SU-DHL-6 (cell line): ENCODE measurements at regions not wholly inside any gene's neighbourhood (a gene's known extent, or its start where the extent isn't known, plus 50 kb on each side); places are given as distances from the start of the nearest gene placed in this dataset.

Source experiments
- H2AFZ ChIP-seq: fragments of 200-600 bp; sonication (generic); 2 replicates; pipeline ENCODE4 v1.6.1; 2014; ENCODE audit warnings: low read depth, mild to moderate bottlenecking, moderate library complexity, mixed read lengths, antibody characterized with exemption, low read length; ENCODE audit not compliant: severe bottlenecking
- H3F3A ChIP-seq: fragments of 200-600 bp; shearing (Covaris generic); 2 replicates; pipeline ENCODE4 v1.6.0; 2016; ENCODE audit warnings: antibody characterized with exemption, mild to moderate bottlenecking; ENCODE audit not compliant: insufficient read depth
- H3K27ac ChIP-seq: fragments of 200-600 bp; sonication (generic); 2 replicates; pipeline ENCODE4 v1.5.1; 2016; ENCODE audit warnings: low read depth, mild to moderate bottlenecking, low read length, moderate library complexity, mixed read lengths
- H3K27me3 ChIP-seq: fragments of 200-600 bp; sonication (generic), shearing (Covaris generic); 2 replicates; pipeline ENCODE4 v1.6.0; 2014; ENCODE audit warnings: mild to moderate bottlenecking, low read length
- H3K36me3 ChIP-seq: fragments of 200-600 bp; sonication (generic); 2 replicates; pipeline ENCODE4 v1.6.1; 2014; ENCODE audit warnings: mild to moderate bottlenecking, low read length, mixed read lengths
- H3K4me2 ChIP-seq: fragments of 300-600, 200-600 bp; shearing (Covaris generic), sonication (generic); 2 replicates; pipeline ENCODE4 v1.6.0; 2014; ENCODE audit warnings: low read length, low read depth, mild to moderate bottlenecking; ENCODE audit not compliant: poor library complexity, severe bottlenecking
- H3K4me3 ChIP-seq: fragments of 200-600 bp; sonication (generic); 2 replicates; pipeline ENCODE4 v1.5.1; 2014; ENCODE audit warnings: antibody characterized with exemption, low read length, mild to moderate bottlenecking, mixed read lengths; ENCODE audit not compliant: insufficient read depth, poor library complexity, severe bottlenecking
- H3K79me2 ChIP-seq: fragments of 200-600 bp; sonication (generic); 2 replicates; pipeline ENCODE4 v1.6.1; 2014; ENCODE audit warnings: mild to moderate bottlenecking, low read length, moderate library complexity; ENCODE audit not compliant: insufficient read depth
- H3K9ac ChIP-seq: fragments of 200-600 bp; sonication (generic); 2 replicates; pipeline ENCODE4 v1.7.0; 2014; ENCODE audit warnings: mild to moderate bottlenecking, low read length
- H3K9me2 ChIP-seq: fragments of 200-600 bp; sonication (generic); replicated peaks from 2 replicates; pipeline ENCODE4 v1.6.1; 2014; ENCODE audit warnings: low read length; ENCODE audit not compliant: insufficient read depth
- H3K9me3 ChIP-seq: fragments of 200-600 bp; sonication (generic); 2 replicates; pipeline ENCODE4 v1.6.1; 2014; ENCODE audit warnings: low read length, mixed read lengths; ENCODE audit not compliant: insufficient read depth
- H4K20me1 ChIP-seq: fragments of 200-600 bp; sonication (generic); 2 replicates; pipeline ENCODE4 v1.6.1; 2014; ENCODE audit warnings: low read depth, mild to moderate bottlenecking, antibody characterized with exemption, low read length, moderate library complexity, mixed read lengths
- CTCF ChIP-seq: fragments of 200-600 bp; sonication (generic); IDR thresholded peaks from one replicate; pipeline ENCODE4 v1.5.1; 2017; ENCODE audit warnings: antibody characterized with exemption, mild to moderate bottlenecking, low read length, moderate library complexity; ENCODE audit not compliant: insufficient read depth, poor library complexity, severe bottlenecking
- EZH2phosphoT487 ChIP-seq: fragments of 200-600 bp; sonication (generic), shearing (Covaris generic); conservative IDR thresholded peaks from 2 replicates; pipeline ENCODE4 v1.6.1; 2018; ENCODE audit warnings: mild to moderate bottlenecking, antibody characterized with exemption, low read length, moderate library complexity, mixed read lengths

DNA sequence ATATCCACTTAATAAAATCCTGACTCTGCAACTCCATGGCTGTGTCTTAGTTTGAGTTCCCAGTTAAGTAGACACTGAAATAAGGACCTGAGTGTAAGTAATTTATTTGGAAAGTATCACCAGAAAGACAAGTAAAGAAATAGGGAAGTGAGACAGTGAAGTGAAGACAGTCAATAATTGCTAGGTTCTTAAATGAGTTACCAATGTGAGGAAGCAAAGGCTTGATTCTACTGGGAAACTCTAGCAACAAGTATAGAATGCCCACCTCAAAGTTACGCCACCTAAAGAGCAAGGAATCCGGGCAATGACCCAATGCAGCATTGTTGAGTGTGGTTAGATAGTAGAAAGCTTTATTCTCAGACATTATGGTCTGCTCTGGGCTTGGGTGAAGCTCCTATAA is 383.9 kb downstream of the TLR4 start:
- no peaks in the 10 kb centered on the region for H3K79me2 ChIP-seq
- no peak overlapping the region for H3K4me2 ChIP-seq
- no peaks in the 10 kb centered on the region for H4K20me1 ChIP-seq
- TF ChIP-seq CTCF (no peak), EZH2phosphoT487 (no peak)
- H3F3A ChIP-seq, result no peaks in the 10 kb centered on the region
- H2AFZ ChIP-seq, result no peak overlapping the region
- no peak overlapping the region for H3K9ac ChIP-seq
- no peak overlapping the region for H3K27ac ChIP-seq
- H3K4me3 ChIP-seq, result no peak overlapping the region
- no peaks in the 10 kb centered on the region for H3K36me3 ChIP-seq
- no peaks in the 10 kb centered on the region for H3K9me3 ChIP-seq
- H3K9me2 ChIP-seq, result no peaks in the 10 kb centered on the region
- H3K27me3 ChIP-seq, result no peaks in the 10 kb centered on the region

DNA sequence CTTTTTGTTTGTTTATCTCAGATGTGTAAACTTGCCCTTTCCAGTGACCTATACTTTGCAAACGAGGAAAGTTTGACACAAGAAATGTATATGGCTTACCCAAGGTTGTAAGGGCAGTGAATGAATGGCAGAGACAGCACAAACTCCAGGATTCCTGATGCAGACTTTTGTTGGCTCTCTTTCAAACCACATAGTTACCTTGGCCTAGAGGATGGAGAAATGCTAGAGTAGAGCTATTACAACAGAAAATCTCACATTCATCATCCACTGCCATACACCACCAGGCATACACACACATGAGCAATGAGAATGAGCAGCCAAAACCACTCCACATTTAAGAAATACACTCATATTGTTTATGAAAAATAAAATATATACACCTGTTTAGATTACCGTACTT is 387.0 kb downstream of the TLR4 start:
- Histone ChIP-seq H3K9me2 (no peaks in the 10 kb centered on the region), H3K27me3 (no peaks in the 10 kb centered on the region), H3K9me3 (no peaks in the 10 kb centered on the region)

GRCh38 chr9:118091711-118092500 is 387.7 kb downstream of the TLR4 start:
- Histone ChIP-seq H2AFZ (no peak overlapping the region), H3K9me2 (no peaks in the 10 kb centered on the region), H3K36me3 (no peaks in the 10 kb centered on the region), H4K20me1 (no peaks in the 10 kb centered on the region), H3K27me3 (no peaks in the 10 kb centered on the region), H3K79me2 (no peaks in the 10 kb centered on the region), H3K4me2 (no peak overlapping the region), H3F3A (no peaks in the 10 kb centered on the region), H3K4me3 (no peak overlapping the region), H3K27ac (no peak overlapping the region), H3K9me3 (no peaks in the 10 kb centered on the region), H3K9ac (no peak overlapping the region)
- TF ChIP-seq CTCF (no peak), EZH2phosphoT487 (no peak)

More for the DNA sequence above, 387.0 kb downstream of the TLR4 start:
- Histone ChIP-seq H3F3A (no peaks in the 10 kb centered on the region), H3K36me3 (no peaks in the 10 kb centered on the region), H3K4me2 (no peak overlapping the region), H3K27ac (no peak overlapping the region), H4K20me1 (no peaks in the 10 kb centered on the region), H3K4me3 (no peak overlapping the region), H3K79me2 (no peaks in the 10 kb centered on the region), H3K9ac (no peak overlapping the region), H2AFZ (no peak overlapping the region)
- TF ChIP-seq EZH2phosphoT487, result no peak

DNA sequence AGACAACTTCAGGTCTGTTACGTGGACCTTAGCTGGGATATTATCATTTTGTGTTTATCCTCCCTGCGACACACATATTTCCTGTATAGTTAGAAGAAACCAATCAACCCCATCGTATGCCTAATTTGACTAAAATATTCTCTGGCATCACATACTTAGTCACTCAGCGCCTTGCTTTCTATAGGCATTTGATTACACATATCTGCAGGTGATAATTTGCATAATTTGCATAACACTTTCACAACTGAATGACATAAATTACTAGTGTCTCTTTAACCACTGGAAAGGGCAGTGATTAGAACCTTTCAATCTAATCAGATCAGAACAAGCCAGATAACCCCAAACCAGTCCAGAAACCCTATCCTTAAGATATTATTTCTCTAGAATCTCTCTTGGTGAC is 390.2 kb downstream of the TLR4 start:
- Histone ChIP-seq H3K79me2 (no peaks in the 10 kb centered on the region), H3K36me3 (no peaks in the 10 kb centered on the region), H3K9me3 (no peaks in the 10 kb centered on the region), H3K9ac (no peak overlapping the region), H2AFZ (no peak overlapping the region), H3K27me3 (no peaks in the 10 kb centered on the region), H3K4me2 (no peak overlapping the region), H3F3A (no peaks in the 10 kb centered on the region), H3K9me2 (no peaks in the 10 kb centered on the region), H3K4me3 (no peak overlapping the region), H4K20me1 (no peaks in the 10 kb centered on the region), H3K27ac (no peak overlapping the region)
- no peak for TF ChIP-seq CTCF
- no peak for TF ChIP-seq EZH2phosphoT487
